ENCODE measurements at regions not wholly inside any gene's neighbourhood (a gene's known extent, or its start where the extent isn't known, plus 50 kb on each side); places are given as distances from the start of the nearest gene placed in this dataset.

DNA sequence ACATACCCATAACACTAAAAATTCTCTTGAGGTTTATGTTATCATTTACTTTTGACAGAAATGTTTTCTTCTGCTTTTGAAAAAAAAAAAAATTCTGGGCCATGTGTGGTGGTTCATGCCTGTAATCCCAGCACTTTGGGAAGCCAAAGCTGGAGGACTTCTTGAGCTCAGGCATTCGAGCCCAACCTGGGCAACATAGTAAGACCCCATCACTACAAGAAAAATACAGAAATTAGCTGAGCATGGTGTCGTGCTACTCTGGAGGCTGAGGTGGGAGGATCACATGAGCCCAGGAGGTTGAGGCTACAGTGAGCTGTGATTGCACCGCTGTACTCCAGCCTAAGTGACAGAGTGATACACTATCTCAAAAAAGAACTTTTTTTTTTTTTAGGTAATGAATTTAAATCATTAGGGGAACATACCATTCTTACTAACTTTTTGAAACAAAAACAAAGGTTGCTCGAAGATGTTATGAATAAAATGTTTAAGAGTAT, 148.8 kb upstream of the DMRT1 start:
- peak overlapping the region in 6 of 8 donors; percentile 4 to 68 (median 60) for H3K27ac ChIP-seq
- WGBS, 5 donors = 81 to 93% (median 87%) methylated on average over 4 of the region's 4 CpGs
- H3K4me3 ChIP-seq = no peak overlapping the region
- H3K9me3 ChIP-seq = no peaks in the 10 kb centered on the region
- intact Hi-C loops (cut with DNase I; ENCODE audit: low total_unique reads) = no loop called here
- H3K36me3 ChIP-seq = no peaks in the 10 kb centered on the region
- no peaks in the 10 kb centered on the region for H3K27me3 ChIP-seq (replicated peaks in 1 of 7)
- no peak for DNase-seq
- H3K4me1 ChIP-seq = peaks cover 0 to 28% (median 13%) of the 10 kb centered on the region in 6 donors
- TF ChIP-seq POLR2AphosphoS5 (IDR thresholded peaks at IDR 0.05) = no peak

DNA sequence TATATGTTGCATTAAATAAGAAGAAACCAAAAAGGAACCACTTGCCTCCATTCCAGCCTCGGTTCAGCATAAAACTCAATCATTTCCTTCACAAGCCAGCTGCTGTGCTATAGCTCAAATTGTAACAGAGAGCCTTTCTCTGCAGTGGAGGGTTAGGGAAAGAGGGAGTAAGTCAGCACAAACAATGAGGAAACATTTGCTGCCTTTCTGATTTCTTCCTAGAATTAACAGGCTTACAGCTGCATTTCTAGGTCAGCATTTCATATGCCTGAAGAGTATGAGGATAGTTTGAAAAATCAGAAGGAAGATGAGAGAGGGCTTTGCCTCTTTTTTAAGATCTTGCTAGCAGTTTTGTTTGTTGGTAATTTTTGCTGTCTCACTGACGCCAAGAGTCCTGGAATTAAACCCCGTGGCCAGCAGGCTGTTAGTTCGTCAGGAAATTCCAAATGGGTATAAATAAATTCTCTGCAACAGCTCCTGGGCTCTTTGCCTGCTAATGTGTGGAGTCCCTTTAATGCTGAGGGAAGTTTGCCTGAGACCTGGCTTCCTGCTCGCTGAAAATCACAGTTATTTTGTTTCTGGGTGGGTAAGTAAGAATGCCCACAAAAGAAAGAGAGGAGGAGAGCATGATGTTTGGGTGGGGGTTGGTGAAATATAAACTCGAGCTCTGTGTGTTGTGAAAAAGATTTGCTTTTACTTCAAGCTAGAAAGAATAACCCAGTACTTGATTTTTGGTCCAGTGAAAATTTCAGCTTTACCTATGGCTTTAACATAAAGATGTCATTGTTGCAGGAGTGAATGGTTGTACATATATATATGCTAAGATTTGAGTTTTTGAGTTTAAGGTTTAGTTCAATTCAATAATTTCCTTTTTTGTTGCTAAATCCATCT, 148.1 kb upstream of the DMRT1 start:
- Histone ChIP-seq H3K27ac (peak overlapping the region in 6 of 8 donors; percentile 4 to 68 (median 60)), H3K9me3 (no peaks in the 10 kb centered on the region), H3K27me3 (replicated peaks in 1 of 7) (no peaks in the 10 kb centered on the region), H3K4me3 (peak overlapping the region in 1 of 8 donors; percentile 37), H3K4me1 (peaks cover 0 to 28% (median 13%) of the 10 kb centered on the region in 6 donors), H3K36me3 (no peaks in the 10 kb centered on the region)
- intact Hi-C loops (cut with DNase I; ENCODE audit: low total_unique reads) = no loop called here
- WGBS, 5 donors = 5 to 18% (median 12%) methylated on average over 6 of the region's 6 CpGs
- no peak for DNase-seq
- TF ChIP-seq POLR2AphosphoS5 (IDR thresholded peaks at IDR 0.05) (no peak), POLR2A (IDR thresholded peaks at IDR 0.05) (no peak)
- TF ChIP-seq, protein P1, sequence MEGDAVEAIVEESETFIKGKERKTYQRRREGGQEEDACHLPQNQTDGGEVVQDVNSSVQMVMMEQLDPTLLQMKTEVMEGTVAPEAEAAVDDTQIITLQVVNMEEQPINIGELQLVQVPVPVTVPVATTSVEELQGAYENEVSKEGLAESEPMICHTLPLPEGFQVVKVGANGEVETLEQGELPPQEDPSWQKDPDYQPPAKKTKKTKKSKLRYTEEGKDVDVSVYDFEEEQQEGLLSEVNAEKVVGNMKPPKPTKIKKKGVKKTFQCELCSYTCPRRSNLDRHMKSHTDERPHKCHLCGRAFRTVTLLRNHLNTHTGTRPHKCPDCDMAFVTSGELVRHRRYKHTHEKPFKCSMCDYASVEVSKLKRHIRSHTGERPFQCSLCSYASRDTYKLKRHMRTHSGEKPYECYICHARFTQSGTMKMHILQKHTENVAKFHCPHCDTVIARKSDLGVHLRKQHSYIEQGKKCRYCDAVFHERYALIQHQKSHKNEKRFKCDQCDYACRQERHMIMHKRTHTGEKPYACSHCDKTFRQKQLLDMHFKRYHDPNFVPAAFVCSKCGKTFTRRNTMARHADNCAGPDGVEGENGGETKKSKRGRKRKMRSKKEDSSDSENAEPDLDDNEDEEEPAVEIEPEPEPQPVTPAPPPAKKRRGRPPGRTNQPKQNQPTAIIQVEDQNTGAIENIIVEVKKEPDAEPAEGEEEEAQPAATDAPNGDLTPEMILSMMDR (IDR thresholded peaks at IDR 0.05 in 8 of 11, conservative IDR thresholded peaks at IDR 0.05 in 3 of 11) = no peak

DNA sequence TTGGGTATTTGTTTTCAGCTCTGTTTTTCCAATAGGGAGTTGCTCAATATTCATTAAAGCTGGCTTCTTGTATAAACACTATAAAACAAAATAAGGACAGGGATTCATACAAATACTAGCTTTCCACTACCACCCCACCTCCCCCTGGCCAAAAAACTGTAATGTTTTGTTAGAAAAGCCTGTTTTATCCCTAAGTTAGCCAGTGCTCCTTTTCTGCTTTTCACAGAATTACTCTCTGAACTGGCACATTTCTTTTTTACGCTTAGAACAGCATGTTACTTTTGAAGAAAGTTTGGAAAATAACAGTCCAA, 147.4 kb upstream of the DMRT1 start:
- Histone ChIP-seq H3K9me3 (no peaks in the 10 kb centered on the region), H3K4me3 (peak overlapping the region in 1 of 8 donors; percentile 37), H3K36me3 (no peaks in the 10 kb centered on the region), H3K4me1 (peaks cover 0 to 28% (median 13%) of the 10 kb centered on the region in 6 donors), H3K27ac (peak overlapping the region in 6 of 8 donors; percentile 4 to 68 (median 60)), H3K27me3 (replicated peaks in 1 of 7) (no peaks in the 10 kb centered on the region)
- DNase-seq = no peak
- WGBS, 5 donors = 81 to 94% (median 89%) methylated on average over 1 of the region's 1 CpG
- intact Hi-C loops (cut with DNase I; ENCODE audit: low total_unique reads) = no loop called here
- TF ChIP-seq, protein P1 (IDR thresholded peaks at IDR 0.05 in 8 of 11, conservative IDR thresholded peaks at IDR 0.05 in 3 of 11) = no peak

DNA sequence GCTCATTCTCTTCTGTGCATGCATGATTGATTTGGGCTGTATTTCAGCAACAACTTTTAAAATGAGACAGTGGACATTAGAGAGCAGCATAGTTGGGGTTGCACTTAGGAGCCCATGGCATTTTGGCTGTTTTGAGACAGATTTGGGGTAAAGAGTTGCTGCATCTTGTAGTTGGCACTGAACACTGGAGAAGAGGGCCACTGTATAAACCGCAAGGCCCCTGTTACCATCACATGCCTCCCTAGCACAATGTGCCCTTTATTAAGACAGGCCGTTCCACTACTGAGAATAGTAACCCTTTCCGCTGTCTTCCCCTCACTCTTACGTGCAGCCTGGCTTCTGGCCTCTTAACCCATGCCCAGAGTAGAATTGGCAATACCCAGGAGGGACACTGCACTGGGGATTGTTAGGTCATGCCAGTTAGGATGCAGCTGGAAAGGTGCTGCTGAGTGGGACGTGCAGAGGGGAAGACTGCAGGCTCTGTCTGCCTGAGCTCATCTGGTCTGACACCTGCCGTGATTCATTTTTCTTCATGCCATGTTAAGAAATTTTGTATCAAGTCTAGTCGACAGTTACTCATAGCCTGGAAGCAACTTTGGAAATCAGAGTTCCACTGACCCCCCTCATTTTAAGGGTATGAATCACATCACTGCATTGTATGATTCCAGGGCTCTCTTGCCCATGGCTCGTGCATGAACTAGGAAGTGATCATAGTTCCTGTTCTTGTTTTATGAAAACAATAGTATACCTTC, 146.9 kb upstream of the DMRT1 start:
- Histone ChIP-seq H3K27me3 (replicated peaks in 1 of 7) (no peaks in the 10 kb centered on the region), H3K4me1 (peaks cover 0 to 28% (median 13%) of the 10 kb centered on the region in 6 donors), H3K9me3 (no peaks in the 10 kb centered on the region), H3K36me3 (no peaks in the 10 kb centered on the region), H3K4me3 (peak overlapping the region in 1 of 8 donors; percentile 37), H3K27ac (peak overlapping the region in 6 of 8 donors; percentile 0 to 68 (median 60))
- TF ChIP-seq, protein P1 (IDR thresholded peaks at IDR 0.05 in 8 of 11, conservative IDR thresholded peaks at IDR 0.05 in 3 of 11) = no peak
- no peak for TF ChIP-seq POLR2A (IDR thresholded peaks at IDR 0.05)
- TF ChIP-seq POLR2AphosphoS5 (IDR thresholded peaks at IDR 0.05) = no peak
- DNase-seq = no peak
- 66 to 83% (median 78%) methylated on average over 8 of the region's 8 CpGs for WGBS, 5 donors
- intact Hi-C loops (cut with DNase I; ENCODE audit: low total_unique reads) = no loop called here
